ENCODE measurements at regions not wholly inside any gene's neighbourhood (a gene's known extent, or its start where the extent isn't known, plus 50 kb on each side); places are given as distances from the start of the nearest gene placed in this dataset.

DNA sequence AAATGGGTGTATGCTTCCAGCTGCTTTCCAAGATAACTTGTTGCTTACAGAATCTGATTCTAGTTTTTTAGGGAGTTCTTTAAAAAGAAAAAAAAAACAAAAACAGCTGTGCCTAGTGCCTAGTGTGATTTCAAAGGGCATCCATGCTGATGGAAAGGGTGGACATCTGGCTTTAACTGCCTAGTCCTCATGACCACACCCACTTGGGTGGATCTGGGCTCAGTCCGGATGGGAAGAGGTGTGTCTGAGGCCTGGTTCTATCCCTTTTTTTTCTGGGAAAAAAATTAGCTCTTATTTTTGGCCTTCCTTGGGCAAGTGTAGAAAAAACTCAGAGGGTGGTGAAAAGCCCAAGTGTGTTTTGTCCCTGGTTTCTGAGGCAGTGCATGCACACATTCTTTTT lies 132.3 kb upstream of the CDH11 start:
- TF ChIP-seq, protein P1, sequence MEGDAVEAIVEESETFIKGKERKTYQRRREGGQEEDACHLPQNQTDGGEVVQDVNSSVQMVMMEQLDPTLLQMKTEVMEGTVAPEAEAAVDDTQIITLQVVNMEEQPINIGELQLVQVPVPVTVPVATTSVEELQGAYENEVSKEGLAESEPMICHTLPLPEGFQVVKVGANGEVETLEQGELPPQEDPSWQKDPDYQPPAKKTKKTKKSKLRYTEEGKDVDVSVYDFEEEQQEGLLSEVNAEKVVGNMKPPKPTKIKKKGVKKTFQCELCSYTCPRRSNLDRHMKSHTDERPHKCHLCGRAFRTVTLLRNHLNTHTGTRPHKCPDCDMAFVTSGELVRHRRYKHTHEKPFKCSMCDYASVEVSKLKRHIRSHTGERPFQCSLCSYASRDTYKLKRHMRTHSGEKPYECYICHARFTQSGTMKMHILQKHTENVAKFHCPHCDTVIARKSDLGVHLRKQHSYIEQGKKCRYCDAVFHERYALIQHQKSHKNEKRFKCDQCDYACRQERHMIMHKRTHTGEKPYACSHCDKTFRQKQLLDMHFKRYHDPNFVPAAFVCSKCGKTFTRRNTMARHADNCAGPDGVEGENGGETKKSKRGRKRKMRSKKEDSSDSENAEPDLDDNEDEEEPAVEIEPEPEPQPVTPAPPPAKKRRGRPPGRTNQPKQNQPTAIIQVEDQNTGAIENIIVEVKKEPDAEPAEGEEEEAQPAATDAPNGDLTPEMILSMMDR (IDR thresholded peaks at IDR 0.05) = no peak
- no peak for TF ChIP-seq POLR2A (IDR thresholded peaks at IDR 0.05)
